ENCODE measurements at regions not wholly inside any gene's neighbourhood (a gene's known extent, or its start where the extent isn't known, plus 50 kb on each side); places are given as distances from the start of the nearest gene placed in this dataset.

DNA sequence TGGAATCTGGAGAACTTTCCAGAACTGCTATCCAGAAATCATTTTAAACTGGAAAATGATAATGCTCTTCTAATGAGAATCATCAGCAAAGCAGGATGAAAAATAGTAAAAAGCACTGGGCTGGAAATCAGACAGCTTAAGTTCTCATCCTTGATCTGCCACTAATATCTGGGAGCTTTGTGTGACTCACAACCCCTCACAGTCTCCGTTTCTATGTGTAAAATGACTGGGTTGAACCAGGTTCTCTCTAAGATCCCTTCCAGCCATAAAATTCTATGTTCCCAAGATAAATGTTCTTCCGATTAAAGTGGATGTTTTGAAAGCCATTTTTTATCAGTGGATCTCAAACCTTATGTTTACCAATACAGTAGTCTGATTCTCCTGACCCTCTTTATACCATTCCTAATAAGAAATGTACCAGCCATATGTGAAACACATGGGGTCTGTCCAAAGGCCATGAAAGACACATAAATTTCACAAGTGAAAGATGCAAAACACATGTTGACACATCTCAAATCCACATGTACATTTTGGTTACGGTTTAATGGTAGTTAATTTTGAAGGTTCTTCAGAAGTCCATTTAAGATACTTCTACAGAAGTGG, 188.8 kb downstream of the EN1 start:
- TF ChIP-seq GABPB1 (CRISPR knock-in tag; IDR thresholded peaks at IDR 0.05) (no peak), ESRRA (CRISPR knock-in tag; IDR thresholded peaks at IDR 0.05; ENCODE audit: borderline replicate concordance) (no peak), RELA (CRISPR knock-in tag; IDR thresholded peaks at IDR 0.05; ENCODE audit: borderline replicate concordance) (no peak), EMX1 (CRISPR knock-in tag; IDR thresholded peaks at IDR 0.05) (no peak), CREB1 (CRISPR knock-in tag; IDR thresholded peaks at IDR 0.05) (no peak)
- TF ChIP-seq, protein P1, sequence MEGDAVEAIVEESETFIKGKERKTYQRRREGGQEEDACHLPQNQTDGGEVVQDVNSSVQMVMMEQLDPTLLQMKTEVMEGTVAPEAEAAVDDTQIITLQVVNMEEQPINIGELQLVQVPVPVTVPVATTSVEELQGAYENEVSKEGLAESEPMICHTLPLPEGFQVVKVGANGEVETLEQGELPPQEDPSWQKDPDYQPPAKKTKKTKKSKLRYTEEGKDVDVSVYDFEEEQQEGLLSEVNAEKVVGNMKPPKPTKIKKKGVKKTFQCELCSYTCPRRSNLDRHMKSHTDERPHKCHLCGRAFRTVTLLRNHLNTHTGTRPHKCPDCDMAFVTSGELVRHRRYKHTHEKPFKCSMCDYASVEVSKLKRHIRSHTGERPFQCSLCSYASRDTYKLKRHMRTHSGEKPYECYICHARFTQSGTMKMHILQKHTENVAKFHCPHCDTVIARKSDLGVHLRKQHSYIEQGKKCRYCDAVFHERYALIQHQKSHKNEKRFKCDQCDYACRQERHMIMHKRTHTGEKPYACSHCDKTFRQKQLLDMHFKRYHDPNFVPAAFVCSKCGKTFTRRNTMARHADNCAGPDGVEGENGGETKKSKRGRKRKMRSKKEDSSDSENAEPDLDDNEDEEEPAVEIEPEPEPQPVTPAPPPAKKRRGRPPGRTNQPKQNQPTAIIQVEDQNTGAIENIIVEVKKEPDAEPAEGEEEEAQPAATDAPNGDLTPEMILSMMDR (IDR thresholded peaks at IDR 0.05), result no peak
- TF ChIP-seq, protein P2, sequence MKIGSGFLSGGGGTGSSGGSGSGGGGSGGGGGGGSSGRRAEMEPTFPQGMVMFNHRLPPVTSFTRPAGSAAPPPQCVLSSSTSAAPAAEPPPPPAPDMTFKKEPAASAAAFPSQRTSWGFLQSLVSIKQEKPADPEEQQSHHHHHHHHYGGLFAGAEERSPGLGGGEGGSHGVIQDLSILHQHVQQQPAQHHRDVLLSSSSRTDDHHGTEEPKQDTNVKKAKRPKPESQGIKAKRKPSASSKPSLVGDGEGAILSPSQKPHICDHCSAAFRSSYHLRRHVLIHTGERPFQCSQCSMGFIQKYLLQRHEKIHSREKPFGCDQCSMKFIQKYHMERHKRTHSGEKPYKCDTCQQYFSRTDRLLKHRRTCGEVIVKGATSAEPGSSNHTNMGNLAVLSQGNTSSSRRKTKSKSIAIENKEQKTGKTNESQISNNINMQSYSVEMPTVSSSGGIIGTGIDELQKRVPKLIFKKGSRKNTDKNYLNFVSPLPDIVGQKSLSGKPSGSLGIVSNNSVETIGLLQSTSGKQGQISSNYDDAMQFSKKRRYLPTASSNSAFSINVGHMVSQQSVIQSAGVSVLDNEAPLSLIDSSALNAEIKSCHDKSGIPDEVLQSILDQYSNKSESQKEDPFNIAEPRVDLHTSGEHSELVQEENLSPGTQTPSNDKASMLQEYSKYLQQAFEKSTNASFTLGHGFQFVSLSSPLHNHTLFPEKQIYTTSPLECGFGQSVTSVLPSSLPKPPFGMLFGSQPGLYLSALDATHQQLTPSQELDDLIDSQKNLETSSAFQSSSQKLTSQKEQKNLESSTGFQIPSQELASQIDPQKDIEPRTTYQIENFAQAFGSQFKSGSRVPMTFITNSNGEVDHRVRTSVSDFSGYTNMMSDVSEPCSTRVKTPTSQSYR (CRISPR knock-in tag; IDR thresholded peaks at IDR 0.05), result no peak

Data from WTC11 (cell line).